IPS-NIHi7 (cell line): ENCODE measurements at regions not wholly inside any gene's neighbourhood (a gene's known extent, or its start where the extent isn't known, plus 50 kb on each side); places are given as distances from the start of the nearest gene placed in this dataset.

Experiments
- DNase-seq: peaks from one replicate; pipeline ENCODE4 v3.0.0; 2012; ENCODE audit warnings: mixed read lengths; ENCODE audit errors: extremely low spot score

DNA sequence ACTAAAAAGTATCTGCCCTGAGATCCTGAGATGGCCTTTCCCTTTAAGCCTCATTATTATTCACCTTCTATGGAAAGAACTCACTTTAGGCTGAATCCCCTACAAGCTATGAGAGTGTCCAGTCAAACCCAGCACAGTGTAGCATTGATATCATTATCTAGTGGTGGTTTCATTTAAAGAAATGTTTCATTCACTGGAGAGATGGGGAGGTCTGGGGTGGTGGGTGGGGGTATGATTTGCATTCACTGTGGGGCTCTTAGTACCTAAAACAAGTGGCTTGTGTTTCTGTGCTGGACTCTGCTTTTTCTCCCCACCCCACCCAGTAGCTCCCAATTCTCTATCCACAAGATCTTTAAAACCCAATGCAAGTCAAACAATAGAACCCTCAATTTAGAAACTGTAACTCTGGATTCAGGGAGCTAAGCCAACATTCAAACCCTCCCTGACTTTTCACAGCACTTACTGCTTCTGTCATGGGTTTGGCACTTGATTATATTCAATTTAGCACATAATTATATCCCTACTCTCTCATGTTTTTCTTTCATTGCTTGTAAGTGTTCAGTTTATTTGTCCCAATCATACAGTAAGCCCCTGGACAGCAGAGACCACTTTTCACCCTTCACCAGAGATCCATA is 310.5 kb upstream of the THBS1 start:
- DNase-seq = no peak

DNA sequence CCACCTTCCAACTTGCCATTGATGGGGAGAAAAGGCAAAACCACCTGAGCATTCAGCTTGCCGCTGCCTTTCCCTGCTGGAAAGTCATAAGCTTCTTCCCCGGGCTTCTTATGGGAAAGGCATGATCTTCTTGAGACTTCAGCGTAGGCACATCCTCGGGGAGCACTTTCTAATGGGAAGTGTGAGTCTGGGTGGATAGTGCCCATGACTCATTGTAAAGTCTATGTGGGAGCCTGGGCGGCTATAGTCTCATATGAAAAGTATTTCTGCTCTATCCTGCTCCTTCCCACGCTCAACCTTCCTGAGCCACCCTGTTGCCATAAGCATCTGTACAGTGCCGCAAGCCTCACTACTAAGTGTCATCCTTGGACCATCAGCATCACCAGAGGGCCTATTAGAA is 309.9 kb upstream of the THBS1 start:
- DNase-seq = no peak

DNA sequence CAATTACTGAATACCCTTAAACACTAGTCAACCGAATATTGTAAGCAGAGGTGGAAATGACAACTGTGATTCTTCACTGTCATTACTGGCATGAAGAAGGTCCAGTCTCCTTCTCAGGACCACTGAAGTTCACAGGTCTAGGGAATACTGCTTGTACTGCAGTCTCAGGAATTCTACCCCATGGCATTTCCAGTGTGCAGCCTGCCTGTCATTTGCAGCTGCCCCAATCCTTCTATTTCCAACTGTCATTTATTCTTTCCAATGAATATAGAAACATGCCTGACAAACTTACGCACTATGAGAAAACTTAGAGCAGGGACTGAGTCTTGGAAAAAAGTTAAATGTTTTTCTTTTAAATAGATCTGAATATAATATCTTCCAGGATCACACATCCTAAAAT is 308.0 kb upstream of the THBS1 start:
- no peak for DNase-seq

DNA sequence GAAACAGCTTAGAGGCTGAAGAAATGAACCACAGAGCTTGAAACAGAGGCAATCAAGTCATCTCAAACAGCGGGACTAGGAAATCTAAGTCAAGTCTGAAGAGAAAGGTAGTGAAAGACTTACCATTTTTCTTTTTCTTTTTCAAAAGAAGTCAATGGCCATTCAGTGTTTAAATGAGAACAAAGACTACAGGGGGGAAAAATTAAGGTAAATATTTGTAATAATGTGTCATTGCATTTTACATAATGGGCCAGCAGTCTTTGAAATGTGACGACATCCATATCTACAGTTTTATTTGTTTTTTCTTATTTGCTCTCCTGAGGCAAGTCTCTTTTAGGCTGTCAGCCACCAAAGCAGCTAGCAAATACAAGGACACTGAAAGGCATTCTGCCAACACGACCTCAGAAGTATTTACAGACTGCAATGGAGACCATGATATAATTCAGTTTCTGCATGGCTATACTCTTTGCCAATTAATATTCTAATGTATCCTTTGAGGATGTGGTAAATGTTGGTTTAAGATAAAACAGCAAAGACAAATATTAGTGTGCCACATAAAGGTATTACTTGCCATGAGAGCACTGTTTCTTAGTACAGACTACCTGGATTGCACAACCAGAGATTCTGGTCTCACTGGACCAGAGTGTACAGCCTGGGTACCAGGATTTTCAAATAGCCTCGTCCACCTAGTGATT is 307.0 kb upstream of the THBS1 start:
- DNase-seq = no peak

DNA sequence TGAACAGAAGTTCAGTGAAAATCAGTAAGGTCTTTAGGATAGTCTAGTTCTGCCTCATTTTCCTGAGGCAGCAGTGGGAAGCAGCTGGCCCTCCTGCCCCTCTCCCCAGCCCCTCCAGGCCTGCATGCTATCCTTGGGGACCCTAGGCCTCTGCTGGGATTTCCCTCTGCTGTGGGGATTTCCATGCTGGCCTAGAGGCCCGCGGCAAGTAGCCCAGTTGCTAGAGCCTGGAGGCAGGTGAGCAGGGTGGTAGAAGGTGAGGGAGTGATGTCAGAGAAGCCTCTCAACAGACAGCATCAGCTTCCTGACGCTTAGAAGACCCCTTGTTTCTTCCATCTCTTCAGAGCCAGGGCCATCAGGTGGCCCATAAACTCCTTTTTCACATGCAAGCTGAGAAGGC is 305.8 kb upstream of the THBS1 start:
- DNase-seq = no peak

DNA sequence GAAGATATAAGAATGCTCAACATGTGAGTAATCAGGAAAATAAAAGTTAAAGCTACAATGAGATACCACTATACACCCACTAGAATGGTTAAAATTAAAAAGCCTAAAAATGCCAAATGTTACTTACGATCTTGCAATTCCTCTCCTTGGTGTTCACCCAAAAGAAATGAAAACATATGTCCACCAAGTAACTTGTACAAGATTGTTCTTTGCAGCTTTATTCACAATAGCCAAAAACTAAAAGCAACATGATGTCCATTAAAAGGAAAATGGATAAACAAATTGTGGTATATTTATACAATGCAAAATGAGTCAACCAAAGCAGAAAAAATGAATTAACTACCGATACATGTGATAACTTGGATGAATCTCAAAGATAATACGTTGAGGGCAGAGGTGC is 301.6 kb upstream of the THBS1 start:
- no peak for DNase-seq

DNA sequence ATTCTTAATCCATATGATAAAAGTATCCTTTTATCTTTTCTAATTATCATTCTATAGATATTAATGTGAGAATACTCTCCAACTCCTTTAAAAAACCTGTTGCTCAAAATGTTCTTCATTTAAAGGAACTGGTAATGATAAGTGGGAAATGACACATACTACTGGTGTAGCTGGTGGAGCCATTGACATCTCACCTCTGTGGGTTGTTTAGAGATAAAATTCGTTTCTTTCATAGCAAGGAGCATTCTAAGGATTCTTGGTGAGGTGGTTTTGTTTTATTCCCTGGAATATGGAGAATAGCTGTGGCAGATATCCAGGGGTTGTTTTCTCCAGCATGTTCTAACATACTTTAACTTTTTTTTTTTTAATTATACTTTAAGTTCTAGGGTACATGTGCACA is 299.8 kb upstream of the THBS1 start:
- no peak for DNase-seq

DNA sequence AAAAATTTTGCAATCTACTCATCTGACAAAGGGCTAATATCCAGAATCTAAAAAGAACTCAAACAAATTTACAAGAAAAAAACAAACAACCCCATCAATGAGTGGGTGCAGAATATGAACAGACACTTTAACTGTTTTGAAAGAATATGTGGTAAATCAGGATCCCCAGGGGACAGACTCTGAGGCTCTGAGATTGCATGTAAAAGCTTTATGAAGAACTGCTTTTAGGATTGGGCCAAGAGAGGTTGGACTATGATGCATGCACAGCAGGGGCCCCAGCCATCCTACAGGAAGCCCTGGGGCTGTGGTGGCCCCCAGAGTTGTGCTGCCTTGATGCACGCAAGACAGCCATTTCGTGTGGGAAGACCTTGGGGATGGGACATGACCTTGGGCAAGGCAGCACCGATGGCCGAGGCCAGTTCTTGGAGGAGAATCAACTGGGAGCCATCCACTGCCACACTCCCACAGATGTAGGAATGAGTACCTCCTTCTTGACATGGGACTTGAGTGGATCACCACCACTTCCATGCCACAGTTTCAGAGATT is 298.1 kb upstream of the THBS1 start:
- no peak for DNase-seq

DNA sequence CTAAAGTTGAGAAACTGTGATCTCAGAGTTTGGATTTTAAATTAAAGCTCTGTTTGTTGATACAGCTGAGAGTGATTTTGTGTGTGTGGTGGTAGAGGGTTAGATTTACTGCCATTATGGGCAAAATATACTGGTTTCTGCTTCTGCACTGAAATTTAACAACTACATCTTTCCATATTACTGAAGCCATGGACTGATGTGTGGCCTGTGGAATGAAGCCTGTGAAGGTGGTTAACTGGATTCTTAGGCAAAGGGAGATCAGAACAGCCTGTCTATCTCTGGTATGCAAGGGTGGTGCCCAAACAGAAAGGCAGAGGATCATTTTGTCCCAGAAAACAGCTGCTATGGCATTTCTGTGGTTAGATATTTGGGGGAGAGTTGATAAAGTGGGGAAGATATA is 297.3 kb upstream of the THBS1 start:
- no peak for DNase-seq

DNA sequence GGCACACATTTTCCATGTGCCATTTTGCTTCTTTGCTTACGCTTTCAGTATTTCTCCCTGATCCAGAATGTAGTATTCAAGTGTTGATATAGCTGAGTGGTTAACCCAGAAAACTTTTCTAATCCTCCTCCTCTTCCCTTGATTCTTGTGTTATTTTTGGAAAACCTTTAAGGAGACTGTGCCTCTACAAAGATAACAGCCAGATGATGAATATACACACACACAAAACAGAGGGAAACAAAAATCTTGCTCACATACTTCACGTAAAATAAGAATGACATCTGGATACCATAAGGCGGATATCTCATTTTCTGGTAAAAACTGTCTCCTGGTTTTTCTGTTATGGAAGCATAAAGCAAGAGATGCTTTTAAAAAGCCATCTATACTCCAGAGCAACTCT is 295.8 kb upstream of the THBS1 start:
- no peak for DNase-seq

DNA sequence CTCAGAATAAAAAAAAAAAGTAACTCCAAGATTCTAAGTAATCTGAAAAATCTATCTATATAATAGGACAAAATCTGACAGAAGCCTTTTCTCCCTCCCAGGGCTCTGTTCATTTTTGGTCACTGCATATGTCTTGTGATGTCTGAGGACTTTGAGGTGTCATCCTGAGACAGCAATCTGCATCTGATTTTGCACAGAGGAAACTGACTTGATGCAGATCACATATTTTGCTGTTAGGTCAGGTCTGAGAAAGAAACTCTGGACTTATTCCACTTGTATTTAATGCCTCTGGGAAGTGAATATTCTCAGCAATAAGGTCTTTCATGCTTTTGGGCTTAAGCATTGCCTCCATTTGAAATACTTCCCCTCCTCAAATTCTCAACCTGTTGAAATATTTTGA is 295.2 kb upstream of the THBS1 start:
- DNase-seq = no peak

DNA sequence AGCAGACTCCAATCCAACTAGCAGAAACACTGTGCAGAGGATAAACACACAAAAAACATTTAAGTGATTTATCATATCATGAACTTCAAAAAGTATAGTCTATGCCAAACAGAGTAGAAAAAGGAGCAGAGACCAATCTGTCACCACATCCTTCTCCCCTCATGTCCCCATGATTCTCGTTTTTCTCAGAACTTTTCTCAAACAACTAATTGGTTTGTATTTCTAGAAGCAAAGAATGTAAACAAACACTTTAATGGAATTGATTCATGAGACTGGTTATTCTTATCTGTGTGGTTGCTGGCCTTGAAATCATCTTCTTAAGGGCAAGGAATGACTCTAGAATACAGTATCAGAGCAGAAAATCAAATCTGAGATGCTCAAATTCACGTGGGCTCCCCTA is 294.2 kb upstream of the THBS1 start:
- no peak for DNase-seq

DNA sequence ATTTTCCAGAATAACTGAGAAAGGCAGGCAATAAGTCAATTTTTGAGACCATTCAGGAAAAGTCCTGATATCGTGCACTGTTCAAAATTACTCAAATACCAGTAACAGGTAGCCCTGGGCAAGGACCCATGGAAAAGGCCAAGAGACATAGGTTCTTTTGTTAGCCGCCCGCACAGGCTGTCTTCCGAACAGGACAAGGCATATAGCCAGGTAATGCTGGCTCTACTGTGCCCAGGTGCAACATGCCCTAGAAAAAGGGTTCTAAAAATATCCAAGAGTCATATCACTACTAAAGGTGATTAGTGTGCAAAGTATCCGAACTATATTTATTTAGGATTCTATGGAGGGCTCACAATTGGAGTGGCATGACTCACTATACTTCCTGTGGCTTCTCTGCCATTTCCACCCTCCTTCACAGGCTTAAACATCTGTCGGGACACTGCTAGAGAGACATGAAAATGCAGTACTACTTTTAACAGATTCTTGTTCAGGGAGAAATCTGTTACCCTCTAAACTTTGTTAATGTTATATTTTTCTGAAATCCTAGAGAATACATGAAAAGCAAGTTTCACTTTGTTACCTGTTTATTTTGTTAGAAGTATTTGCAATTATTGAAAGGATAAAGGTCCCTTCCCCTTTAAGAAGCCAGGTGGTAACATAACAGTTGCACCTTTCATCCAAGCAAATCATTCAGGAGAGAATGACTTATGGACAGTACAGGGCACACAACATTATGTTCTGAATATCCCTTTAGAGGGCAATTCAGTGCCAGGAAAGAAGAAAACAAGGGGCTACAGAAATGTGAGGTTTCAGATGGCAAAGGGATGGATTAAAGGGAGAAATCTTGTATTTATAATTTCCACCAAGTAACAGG is 293.3 kb upstream of the THBS1 start:
- no peak for DNase-seq

DNA sequence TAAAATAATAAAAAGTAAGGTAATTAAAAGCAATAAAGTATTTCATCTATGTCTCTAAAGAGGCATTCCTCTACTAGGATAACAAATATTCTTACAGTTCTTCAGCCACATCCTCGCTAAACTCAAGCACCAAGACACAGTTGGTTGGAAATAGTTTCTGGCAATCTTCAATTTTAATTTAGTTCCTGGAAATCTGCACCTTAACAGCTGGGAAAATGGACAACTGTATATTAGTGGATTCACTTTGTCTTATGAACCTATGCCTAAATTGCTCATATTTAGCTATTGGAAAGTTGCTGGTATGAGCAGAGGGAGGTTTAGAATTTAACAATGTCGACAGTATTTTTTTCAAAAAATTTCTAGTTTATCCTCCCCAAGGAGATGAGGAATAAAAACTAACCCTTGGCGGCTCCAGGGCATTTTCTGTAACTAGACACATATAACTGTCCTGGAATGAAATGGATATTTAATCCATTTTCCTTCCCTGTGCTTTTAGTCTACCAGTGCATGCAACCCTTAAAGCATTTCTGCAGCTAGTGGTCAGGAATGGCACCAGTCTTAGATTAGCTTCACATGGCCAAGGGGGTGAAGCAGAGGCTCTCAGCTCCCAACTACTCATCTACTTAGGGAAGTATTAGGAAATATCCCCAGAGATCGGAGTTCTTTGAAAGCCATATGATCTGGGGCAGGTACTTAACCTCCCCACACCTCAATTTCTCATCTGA is 290.0 kb upstream of the THBS1 start:
- DNase-seq = no peak

DNA sequence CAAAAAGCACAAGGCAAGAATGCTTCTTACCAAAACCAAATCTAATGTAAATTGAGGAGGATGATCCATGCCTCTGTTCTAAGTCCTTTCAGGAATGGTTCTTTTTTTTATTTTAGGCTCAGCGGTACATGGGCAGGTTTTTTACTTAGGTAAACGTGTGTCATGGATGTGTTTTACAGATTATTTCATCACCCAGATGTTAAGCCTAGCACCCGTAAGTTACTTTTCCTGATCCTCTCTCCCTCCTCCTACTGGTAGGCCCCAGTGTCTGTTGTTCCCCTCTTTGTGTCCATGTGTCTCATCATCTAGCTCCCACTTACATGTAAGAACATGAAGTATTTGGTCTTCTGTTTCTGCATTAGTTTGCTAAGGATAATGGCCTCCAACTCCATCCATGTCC is 289.2 kb upstream of the THBS1 start:
- no peak for DNase-seq

DNA sequence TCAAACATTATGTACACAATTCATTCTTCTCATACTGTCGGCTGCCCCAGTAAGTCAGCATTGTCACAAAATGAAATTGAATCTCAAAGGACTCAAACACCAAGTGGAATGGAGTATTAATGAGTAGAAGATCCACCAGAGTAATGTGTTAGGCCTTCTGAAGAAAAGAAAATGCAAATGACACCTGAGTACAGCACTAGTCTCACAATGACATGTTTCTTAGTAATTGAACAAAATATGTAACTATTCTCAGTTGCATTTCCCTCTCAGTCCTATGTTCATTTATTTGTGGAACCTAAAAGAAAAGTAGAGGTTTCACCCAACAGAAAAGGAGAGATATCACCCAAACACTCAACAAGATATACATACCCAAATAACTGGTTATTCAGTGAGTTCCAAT is 283.9 kb upstream of the THBS1 start:
- no peak for DNase-seq

DNA sequence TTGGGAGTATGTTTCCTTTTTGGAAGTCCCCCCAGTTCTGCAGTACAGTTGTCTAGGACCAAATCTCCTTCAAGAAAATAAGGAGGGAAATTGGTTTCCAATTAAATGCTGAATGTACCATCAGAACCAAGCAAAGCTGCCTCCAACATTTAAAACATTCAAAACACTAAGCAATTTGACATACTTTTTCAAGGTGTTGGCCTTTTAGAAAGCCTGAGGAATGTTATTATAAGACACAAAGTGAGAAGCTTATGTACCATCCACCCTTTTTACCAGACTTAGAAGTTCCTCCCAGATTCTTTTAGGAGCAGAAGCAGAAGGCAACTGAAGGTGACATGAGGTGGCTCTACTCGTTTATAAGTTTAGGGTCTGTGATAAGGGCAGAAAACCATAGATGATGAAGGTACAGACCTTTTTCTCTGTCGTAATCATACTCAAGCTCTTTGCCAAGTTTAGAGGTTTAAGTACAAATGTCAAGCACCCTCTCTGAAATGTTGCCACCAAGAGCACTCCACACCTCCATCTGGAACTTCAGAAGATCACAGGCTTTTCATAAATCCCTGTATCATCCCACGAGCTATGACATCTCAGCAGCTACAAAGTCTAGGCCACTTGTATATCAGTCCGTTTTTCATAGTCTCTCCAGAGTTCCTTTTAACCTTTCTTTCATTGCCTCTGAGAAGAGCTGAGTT is 282.5 kb upstream of the THBS1 start:
- DNase-seq = no peak

DNA sequence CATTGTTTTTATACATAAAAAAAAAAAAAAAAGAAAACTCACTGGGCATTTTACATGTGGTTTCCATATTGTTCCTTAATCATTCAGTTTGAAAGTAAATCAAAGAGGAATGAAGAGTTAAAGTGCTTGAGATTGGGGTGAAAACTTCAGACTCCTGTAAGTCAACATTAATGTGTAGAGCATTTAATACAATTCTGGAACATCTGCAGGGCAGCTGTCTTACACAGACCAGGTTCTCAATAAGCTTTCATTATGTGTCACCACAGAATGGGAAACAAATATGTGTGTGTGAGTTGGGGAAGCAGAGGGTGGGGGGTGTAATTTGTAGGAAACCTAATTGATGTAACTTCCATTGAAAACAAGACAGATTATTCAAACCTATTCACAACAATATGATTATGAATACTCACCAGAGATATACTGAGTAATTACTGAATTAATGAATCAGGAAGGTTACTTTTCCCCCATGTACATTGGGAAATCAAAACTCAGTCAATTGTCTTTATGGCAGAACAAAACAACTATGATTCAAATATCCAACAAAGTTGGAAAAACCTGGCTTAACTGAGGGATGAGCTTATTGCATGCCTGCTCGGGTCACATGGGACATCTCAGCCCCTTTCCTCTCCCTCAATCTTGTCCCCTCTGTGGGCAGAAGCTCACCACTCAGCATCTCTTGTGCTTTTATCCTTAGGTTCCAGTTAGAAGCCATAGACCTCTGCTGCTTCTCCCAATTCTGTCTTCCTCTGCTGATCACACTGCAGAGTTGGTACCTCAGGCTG is 281.2 kb upstream of the THBS1 start:
- no peak for DNase-seq

DNA sequence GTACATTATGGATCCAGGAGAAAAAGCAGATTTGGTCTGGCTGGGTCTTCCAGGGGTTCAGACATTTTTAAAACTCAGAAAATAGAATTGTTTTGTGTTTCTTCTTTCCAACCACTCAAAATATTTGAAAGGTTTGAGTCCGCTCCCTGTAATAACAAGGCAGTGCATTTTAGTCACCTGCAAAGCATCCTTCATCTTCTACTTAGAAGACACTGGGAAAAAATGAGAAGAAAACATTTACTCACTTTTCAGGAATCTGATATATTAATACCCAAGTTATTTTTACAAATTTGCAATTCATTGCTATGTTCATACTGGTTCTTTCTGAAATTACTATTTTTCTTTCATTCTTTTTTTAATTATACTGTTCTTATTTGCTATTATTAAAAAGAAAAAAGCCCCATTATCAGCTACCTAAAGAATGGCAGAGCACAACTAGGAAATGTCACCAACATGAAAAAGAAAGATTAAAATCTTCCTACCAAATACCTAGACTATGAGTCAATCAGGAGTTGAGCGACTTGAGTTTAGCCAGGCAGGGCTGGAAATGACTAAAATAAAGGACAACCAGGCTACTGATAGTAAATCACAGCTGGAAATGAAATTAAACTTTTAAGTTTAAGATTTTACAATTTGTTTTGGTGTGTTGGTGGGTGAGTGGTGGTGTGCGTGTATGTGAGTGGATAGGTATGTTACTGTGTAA is 280.3 kb upstream of the THBS1 start:
- DNase-seq = no peak

DNA sequence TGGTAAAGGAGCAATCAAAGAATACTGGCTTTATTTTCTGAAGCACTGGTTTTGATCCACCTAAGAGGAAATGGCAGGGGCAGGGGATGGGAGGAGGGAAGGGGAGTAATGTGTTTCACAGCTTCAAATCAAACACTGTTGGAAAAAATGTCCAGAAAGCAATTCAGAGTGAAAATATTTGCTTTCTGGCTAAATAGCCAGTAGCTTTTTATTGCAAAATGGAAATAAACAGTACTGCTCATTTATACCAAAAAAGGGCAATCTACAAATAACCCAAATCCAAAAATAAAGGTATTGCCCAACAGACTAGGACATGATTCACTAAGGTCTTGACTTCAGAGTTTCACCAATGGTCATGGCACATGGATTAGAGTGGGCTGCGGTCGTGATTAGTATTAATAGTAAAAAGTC is 279.3 kb upstream of the THBS1 start:
- no peak for DNase-seq
